HG02610 (cell line): ENCODE measurements at regions not wholly inside any gene's neighbourhood (a gene's known extent, or its start where the extent isn't known, plus 50 kb on each side); places are given as distances from the start of the nearest gene placed in this dataset.
"Not testable (repeated sequence)": the region's sequence is repeated elsewhere in the genome, so short reads cannot be mapped to it uniquely, and the experiment has no call there.

Experiments used
- ATAC-seq: cut with Tn5 transposase; IDR thresholded peaks from one replicate; pipeline ENCODE4 v1.9.1; 2021; ENCODE audit warnings: mild to moderate bottlenecking, moderate library complexity; ENCODE audit not compliant: unreplicated experiment

DNA sequence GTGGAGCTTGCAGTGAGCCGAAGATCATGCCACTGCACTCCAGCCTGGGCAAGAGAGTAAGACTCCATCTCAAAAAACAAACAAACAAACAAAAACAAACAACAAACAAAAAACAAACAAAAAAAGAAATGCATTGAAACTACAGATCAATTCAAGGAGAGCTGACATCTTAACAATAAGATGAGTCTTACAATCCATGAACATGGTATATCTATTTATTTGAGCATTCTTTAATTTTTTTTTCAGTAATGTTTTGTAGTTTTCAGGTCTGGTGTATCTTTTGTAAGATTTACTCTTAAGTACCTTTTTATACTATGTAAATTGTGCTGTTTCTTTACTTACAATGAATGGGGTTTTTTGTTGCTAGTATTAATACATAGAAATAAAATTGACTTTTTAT lies 140.1 kb upstream of the DAPK1 start:
- ATAC-seq: no peak

DNA sequence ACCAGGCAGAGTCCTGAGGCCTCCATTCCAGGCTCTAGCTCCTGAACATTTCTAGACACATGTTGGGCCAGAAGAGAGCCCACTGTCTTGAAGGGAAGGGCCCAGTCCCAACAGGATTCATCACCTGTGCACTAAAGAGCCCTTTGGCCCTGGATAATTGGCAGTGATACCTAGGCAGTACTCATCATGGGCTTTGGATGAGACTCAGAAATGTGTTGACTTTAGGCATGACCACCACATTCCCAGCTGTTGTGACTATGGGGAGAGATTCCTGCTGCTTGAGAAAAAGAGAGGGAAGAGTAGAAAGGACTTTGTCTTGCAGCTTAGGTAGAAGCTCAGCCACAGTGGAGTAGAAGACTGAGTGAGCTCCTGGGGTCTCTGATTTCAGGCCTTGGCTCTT lies 138.4 kb upstream of the DAPK1 start:
- no peak for ATAC-seq

DNA sequence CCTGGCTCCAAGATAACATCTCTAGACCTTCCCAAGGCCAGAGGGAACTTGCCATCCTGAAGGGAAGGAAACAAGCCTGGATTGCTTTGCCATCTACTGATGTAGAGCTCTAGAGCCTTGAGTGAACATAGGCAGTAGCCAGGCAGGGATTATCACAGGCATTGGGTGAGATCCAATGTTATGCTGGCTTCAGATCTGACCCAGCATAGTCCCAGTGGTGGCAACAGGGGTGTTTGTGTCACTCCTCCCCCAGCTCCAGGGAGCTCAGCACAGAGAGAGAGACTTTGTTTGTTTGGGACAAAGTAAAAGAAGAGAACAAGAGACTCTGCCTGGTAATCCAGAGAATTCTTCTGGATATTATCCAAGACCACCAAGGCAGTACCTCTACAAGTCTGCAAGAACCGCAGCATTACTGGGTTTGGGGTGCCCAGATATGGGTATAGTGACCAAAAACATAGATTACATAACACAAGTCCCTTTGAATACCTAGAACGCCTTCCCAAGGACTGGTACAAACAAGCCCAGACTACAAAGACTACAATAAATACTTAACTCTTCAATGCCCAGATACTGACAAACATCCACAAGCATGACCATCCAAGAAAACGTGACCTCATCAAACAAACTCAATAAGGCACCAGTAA lies 137.6 kb upstream of the DAPK1 start:
- ATAC-seq: no peak

DNA sequence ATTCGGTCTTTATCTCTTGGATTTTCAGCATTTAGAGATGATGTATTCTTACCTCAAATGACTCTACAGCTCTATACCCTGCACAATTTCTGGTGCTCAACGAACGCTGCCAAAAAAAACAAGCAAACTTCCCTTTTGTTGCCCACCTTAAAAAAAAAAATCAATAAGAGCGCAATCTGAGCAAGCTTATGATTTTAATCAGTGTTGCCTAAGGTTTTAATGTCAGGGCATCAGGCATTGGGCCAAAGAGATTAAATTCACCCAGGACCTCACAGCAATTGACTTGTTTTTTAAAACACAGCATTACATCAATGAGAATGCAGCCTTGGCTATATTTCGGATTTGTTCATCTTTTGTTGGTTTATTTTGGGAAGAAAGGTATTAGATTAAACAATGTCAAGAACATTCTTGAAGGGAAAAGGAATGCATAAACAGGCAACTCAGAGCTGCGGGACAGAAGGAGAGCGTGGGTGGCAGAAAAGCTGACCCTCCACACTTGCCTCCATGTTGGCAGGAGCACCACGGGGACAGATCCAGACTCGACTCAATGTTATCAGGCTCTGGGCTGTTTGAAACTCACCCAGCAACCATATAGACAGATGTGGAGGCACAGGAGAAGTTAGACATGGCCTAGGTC lies 127.5 kb upstream of the DAPK1 start:
- ATAC-seq: no peak

DNA sequence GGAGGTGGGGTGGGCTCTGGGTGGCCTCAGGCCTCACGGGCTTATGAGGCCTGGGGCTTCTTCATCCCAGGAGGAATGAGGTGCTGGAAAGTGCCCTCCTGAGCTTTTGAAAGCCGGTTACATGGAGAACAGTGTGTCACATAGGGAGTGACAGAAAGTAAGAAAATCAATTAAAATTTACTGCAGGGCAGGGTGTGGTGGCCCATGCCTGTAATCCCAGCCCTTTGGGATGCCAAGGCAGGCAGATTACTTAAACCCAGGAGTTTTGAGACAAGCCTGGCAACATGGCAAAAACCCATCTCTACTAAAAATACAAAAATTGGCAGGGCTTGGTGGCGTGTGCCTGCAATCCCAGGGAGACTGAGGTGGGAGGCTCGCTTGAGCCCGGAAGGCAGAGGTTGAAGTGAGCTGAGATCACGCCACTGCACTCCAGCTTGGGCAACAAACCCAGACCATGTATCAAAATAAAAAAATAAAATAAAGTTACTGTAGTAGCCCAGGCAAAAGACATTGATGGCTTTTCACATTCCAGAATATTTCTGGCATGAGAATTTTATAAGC lies 125.8 kb upstream of the DAPK1 start:
- no peak for ATAC-seq

DNA sequence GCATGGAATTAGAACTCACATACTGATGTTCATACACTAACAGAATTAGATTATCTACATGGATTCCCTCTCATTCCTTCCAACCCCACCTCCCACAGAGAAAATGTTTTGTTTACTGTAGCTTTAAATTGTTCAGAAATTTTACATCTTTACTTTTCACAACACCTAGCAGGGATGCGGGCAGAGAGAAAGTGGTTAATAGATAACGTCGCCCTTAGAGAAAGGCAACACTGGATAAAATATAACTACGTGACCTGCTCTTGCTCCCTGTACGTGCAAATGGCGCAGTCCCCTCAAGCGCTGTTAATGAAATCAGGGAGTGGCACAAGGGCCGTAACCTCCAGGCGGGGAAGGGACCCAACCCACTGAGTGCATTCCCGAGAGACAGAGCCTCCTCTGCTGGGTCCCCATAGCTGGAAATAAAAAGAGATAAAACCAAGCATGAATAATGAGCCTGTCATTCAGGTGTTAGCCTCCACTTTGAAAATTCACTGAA lies 125.3 kb upstream of the DAPK1 start:
- ATAC-seq: no peak

DNA sequence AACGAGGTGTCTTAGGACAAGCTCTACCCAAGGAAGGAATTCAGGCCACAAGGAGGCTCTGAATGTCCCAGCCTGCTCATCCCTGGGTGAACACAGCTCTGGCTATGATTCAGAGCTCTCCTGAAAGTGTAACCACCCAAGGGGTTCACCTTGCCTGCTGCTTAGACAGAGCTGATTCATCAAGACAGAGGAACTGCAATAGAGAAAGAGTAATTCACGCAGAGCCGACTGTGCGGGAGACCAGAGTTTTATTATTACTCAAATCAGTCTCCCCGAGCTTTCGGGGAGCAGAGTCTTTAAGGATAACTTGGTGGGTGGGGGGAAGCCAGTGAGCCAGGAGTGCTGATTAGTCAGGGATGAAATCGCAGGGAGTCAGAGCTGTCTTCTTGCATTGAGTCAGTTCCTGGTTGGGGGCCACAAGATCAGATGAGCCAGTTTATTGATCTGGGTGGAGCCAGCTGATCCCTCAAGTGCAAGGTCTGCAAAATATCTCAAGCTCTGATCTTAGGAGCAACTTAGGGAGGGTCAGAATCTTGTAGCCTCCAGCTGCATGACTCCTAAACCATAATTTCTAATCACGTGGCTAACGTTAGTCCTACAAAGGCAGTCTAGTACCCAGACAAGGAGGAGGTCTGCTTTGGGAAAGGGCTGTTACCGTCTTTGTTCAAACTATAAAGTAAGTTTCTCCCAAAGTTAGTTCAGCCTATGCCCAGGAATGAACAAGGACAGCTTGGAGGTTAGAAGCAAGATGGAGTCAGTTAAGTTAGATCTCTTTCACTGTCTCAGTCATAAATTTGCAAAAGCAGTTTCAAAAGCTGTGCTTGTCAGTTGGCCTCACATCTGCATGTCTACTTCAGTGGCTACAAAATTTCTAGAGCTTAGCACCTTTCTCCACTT lies 123.4 kb upstream of the DAPK1 start:
- ATAC-seq: peak; percentile 93

DNA sequence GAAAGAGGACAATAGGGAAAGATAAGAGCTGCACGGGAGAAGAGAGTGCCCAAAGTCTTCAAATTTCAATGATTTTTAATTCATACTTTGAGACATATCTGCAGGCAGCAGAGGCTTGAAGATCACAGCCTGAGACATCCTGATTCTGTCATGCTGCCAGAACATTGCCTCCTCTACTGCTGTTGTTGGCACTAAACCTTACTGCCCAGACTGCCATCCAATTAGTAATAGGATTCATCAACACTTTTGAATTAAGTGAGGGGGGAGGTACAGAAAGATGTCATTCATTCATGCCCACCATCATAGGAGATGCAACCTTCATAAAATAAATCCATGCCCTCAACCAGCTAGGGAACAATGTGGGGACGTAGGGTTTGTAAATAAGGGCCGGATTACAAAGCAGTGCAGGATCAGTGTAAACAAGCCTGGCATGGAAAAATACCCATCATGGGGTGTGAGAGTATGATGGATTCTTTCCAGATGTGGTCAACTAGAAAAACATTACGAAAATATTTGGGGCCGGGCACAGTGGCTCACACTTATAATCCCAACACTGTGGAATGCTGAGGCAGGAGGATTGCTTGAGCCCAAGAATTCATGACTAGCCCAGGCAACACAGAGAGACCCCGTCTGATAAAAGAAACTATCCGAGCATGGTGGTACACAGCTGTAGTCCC lies 122.1 kb upstream of the DAPK1 start:
- ATAC-seq: no peak

DNA sequence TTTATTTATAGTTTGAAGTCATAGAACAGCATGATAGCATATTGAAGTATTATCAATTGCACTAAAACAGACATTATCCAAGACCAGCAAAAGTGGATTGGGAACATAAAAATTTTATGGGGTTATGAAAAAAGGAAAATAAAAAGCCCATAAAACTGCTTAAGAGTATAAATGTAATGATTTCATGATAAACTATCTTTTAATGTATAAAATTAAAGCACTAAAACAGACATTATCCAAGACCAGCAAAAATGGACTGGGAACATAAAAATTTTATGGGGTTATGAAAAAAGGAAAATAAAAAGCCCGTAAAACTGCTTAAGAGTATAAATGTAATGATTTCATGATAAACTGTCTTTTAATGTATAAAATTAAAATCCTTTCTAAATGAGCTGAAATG lies 119.0 kb upstream of the DAPK1 start:
- ATAC-seq: no peak

DNA sequence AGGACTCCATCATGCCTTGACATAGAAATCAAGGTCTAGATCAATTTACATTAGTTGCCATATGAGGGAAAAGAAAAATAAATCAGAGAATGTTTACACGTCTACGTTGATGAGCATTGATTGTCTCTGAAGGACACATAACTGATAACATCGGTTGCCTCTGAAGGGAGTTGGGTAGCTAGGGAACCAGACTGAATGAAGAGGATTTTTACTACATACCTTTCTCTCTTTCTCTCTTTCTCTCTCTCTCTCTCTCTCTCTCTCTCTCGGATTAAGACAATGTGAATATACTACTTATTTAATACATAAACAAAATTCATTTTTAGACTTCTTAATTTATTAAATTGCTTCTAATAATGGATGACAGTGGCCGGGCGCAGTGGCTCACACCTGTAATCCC lies 118.4 kb upstream of the DAPK1 start:
- no peak for ATAC-seq

DNA sequence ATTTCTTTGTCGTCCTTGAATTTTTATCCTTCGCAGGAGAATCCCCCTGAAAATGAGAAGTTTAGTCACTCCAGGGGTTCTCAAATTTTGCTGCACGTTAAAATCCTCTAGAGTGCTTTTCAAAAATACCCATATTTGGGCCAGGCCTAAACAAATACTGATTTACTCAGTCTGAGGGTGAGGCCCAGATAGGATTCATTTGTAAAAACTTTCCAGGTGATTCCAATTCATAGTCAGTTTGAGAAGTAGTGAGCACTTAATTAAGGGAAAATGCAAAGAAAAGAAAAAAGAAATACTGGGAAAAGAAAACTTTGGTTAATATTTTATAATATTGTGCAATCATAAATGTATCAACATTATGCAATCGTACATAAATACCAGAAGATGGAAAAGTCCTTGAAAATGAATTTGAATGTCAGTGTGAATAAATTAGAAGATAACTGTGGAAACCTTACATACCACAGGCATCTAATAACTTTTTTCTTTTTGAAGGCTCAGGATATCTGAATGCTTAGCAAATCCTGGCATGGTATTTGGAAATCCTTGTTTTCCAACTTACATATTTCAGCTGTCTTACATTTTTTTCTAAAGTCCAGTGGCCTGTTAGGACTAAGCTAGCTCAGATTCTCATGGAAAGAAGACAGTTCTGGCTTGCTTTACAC lies 116.5 kb upstream of the DAPK1 start:
- no peak for ATAC-seq

DNA sequence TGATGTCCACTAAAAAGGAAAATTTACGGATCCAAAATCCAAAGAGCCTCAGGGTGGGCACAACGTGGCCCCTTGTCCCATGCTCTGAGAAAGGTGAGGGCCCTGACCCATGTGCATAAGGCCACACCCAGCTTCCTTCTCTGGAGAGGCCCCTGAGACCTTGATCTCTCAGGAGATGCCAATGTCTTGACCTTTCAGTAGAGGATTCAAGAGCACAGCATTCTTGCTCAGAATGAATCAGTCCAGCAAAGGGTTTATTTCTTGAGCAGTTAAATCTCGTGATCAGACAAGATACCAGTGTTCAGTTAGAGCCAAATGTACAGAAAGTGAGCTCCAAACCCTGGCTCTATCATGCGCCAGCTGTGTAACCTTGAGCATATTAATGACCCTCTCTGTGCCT lies 115.9 kb upstream of the DAPK1 start:
- ATAC-seq: no peak

DNA sequence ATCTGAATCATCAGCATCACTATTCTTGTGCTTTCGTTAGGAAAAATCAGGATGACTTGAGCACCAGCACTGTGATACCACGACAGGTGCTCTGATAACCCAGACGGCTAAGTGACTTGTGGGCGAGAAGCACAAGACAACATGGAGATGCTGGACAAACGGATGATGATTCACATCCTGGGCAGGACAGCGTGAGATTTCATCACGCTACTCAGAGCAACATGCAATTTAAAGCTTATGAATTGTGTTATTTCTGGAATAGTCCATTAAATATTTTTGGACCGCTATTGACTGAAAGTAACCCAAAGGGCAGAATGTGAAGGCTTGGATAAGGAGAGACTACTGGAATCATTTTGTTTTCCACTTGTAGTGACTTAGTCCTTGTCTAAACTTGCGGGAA lies 114.8 kb upstream of the DAPK1 start:
- ATAC-seq: no peak

DNA sequence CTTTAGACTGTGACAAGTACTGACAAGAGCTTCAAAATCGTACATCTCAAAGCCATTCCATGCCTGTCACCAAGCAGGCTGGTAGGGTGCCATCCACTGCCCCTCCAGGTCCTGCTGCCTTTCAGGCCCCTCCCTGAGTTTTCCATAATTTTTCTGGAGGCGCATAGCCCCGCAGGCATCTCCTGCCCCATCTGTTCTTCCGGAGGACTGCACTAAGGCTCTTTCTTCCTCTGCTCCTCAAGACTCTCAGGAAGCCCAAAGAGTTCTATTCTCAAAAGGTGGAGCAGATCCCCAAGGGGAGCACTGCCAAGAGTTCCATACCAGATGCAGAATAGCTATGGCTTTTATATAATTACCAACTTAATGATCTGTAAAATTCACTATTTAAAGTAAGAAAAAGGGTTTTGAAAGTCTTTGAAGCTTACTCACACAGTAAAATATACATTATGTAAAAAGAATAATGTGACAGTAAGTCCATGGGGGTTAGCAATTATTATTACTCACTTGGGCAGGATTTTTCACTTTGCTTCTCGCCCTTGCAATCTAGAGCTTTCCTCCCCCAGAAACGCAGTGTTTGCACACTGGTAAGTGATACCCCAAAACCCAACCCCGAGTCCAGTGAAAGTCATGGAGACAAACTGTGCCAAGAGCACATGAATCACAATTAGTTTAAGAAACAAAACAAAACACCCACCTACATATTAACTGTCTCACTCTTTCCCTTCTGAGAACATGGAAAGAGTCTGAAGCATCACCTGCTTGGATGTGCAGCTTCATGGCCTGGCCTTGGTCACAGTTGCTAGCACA lies 114.1 kb upstream of the DAPK1 start:
- ATAC-seq: no peak

DNA sequence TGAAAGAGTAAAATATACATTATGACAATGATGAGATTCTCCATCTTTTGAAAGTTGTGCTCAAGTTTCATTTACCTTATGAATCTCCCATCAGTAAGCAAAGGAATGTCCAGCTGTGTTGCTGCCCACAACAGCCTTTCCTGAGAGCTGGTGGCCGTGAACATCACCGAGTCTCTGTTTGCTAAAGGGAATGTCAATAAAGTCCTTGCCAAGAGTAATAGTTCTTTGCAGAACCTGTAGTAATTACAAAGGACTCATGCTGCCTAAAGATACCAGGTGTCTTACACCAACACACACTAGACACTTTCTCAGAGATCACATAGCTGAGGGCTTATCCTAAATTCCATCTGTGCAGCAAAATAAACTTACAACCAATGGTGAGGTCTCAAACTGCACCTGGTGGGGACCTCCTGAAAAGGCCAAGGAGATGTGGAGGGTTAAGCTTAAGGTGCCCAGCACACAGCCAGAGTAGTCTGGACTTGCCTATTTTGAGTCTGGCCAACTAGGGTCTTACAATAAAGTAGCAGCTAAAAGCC lies 111.1 kb upstream of the DAPK1 start:
- no peak for ATAC-seq

DNA sequence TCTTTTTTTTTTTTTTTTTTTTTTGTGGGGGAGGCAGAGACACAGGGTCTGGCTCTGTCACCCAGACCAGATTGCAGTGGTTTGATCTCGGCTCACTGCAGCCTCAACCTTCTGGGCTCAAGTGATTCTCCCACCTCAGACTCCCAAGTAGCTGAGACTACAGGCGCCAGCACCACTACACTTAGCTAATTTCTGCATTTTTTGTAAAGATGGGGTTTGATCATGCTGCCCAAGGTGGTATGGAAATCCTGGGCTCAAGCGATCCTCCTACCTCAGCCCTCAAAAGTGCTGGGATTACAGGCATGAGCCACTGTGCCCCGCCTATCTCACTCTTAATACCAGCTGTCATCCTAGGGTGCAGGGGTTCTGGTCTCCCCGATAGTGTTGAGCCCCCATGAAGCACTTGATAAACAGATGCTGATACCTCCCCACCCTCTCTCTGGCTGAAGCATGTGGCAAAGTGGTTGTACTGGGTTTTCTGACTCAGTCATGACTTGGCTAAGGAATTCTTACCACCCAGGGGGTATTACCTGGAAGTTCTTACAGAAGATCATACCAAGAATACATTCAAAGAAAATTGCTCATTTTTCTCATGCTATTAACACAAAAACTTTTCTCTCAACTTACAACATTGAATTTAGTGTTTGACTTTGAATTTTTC lies 110.2 kb upstream of the DAPK1 start:
- ATAC-seq: no peak

DNA sequence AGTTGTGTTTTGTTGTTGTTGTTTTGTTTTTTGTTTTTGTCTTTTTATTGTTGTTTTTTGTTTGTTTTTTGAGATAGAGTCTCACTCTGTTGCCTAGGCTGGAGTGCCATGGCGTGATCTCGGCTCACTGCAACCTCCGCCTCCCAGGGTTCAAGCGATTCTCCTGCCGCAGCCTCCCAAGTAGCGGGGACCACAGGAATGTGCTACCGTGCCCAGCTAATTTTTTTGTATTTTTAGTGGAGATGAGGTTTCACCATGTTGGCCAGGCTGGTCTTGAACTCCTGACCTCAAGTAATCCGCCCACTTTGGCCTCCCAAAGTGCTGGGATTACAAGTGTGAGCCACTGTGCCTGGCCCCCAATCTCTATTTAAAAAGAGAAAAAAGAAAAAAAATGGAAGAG lies 109.0 kb upstream of the DAPK1 start:
- not testable (repeated sequence) for ATAC-seq

DNA sequence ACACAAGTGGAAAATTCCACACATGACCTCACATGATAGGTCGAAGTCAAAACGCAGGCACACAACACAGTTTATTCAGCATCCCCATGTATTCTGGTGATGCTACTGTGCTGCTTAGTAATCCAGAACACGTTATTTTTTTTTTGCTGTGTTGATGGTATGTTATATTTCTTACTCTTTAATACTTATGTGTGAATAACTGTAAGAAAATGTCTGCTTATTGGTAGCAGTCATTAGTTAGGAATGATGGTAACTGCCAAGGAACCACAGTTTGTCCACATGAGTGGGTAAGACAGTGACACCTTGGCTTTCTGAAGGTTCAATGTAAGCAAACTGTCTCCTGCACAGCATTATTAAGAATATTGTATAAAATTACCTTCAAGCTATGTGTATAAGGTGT lies 107.7 kb upstream of the DAPK1 start:
- ATAC-seq: no peak

DNA sequence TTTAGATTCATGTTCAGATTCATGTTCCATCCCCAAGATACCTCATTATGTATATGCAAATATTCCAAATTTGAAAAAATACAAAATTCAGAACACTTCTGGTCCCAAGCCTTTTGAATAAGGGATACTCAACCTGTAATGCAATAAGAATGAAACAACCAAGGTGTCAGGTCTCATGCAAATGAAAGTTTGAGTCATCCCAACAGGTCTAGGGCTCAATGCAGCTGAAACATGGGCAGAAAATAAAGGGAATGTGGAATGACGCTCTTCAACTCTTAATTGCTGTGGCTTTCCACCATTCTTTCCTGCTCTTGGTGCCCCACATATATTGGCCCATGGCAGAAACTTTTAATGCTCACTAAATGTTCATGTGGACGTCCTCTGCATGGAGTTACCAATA lies 107.3 kb upstream of the DAPK1 start:
- ATAC-seq: no peak
